GM19240 (cell line): ENCODE measurements at regions not wholly inside any gene's neighbourhood (a gene's known extent, or its start where the extent isn't known, plus 50 kb on each side); places are given as distances from the start of the nearest gene placed in this dataset.

Experiments
- DNase-seq: peaks from one replicate; pipeline ENCODE4 v3.0.0; 2011; ENCODE audit warnings: low spot score; ENCODE audit not compliant: insufficient read length

DNA sequence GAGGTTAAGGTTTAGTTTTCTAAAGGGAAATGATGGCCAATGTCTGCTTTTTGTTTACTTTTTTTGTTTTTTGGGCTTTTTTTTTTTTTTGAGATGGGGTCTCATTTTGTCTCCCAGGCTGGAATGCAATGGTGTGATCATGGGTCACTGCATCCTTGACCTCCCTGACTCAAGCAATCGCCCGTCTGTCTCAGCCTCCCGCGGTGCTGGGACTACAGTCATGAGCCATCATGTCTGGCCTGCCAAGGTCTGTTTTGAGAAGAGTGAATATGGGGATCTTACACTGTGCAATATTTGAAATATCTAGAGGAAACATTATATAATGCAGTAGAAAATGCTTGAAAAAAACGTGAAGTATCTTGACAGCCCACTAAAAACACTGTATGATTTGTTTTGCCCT lies 162.5 kb downstream of the GASK1B start:
- no peak for DNase-seq

- DNase-seq, result no peak
Measured at GRCh38 chr4:158008551-158009218, 164.1 kb downstream of the GASK1B start.

- no peak for DNase-seq
Measured at GRCh38 chr4:158007566-158007965, 165.3 kb downstream of the GASK1B start.

- no peak for DNase-seq
Measured at GRCh38 chr4:158006990-158007389, 165.8 kb downstream of the GASK1B start.

GRCh38 chr4:158005021-158005420 lies 167.8 kb downstream of the GASK1B start:
- no peak for DNase-seq

GRCh38 chr4:158004101-158004500 lies 168.7 kb downstream of the GASK1B start:
- DNase-seq, result no peak

DNA sequence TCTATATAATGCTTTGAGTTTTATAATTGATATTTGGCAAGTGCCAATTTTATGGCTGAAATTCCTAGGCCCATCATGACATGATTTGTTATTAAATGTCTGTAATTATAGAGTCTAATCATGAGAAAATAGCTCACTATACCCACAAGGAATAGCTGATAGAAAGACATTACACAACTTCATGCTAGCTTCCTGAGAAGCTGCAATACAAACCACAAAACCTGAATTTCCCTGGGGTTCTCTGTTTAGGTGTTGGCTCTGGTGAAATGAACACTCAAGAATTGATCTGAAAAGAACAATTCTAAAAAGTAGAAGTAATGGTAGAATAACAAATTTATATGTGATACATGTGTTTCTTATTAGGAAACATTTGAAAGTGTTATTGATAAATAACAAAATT lies 169.6 kb downstream of the GASK1B start:
- no peak for DNase-seq

DNA sequence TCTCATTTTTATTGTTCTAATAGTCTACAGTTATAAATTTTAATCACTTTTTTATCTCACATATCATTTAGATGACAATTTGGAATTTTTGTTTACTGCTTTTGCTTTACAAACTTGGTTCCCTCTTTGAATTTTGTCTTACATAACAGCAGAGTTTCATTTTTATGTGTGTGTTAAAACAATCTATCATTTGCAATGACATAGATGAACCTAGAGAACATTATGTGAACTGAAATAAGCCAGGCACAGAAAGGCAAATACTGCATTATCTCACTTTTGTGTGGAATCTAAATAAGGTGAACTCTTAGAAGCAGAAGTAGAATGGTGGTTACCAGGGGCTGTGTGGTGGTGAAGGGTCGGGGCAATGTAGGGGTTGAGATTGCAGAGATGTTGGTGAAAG lies 170.7 kb downstream of the GASK1B start:
- DNase-seq, result no peak

DNA sequence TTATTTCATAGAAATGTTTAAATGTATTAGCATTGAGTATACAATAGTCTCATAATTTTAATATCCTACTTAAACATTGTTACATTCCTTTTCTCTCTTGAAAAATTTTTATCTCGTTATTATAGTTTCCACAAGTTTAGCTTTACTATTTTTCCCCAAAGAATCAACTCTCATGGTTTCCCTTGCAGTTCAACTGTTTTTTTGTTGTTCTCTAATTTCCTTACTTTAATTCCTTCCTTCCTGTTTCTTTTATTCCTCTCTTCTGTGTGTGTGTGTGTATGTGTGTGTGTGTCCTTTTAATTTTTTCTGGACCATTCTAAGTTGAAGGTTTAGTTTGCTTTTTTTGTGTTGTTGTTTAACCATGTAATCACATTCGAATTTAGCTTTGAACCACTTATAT lies 171.1 kb downstream of the GASK1B start:
- DNase-seq, result no peak

- no peak for DNase-seq
Measured at GRCh38 chr4:157999723-158000122, 173.1 kb downstream of the GASK1B start.

GRCh38 chr4:157997296-157997695 lies 175.5 kb downstream of the GASK1B start:
- no peak for DNase-seq

DNA sequence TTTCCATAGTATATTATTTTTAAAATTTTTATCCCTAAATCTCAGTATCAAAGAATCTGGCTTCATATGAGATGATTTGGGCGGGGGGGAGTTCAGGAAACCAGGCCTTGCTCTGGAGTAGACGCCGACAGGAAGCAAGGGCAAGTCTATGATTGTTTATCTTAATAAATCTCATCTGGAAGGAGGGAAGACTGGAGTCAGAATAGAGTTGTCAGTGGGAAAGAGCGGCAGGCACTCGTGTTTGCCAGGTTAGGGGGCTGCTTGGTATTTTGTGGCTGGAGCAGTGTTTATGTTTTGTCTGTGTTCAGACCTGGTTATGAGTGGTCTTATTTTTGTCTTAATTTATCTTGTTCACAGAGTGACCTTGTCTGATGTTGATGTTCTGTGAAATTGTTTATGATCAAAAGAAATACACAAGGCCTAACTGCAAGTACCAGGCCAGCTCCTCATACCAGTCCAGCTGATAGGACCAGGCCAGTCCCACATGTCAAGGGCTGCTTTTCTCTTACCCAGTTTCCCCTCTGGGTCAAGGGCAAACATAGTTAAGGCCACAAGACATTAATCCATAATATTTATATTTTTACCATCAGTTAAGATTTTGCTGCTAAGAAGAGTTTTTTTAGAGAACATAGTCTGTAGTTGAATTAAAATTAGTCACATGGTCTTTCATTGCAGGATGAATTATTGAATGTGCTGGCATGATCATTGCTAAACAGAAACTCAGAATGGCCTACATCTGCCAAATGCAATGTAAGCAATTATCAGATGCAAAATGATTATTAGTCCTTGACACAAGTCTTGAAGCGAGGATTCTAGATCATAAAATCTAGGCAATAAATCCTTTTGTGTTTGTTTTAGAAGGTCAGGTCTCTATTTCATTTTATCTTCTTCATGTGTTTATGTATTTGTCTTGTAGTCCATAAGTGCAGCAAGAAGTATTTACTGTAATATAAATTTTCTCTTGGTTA lies 176.5 kb downstream of the GASK1B start:
- no peak for DNase-seq

GRCh38 chr4:157994863-157995262 lies 178.0 kb downstream of the GASK1B start:
- no peak for DNase-seq

DNA sequence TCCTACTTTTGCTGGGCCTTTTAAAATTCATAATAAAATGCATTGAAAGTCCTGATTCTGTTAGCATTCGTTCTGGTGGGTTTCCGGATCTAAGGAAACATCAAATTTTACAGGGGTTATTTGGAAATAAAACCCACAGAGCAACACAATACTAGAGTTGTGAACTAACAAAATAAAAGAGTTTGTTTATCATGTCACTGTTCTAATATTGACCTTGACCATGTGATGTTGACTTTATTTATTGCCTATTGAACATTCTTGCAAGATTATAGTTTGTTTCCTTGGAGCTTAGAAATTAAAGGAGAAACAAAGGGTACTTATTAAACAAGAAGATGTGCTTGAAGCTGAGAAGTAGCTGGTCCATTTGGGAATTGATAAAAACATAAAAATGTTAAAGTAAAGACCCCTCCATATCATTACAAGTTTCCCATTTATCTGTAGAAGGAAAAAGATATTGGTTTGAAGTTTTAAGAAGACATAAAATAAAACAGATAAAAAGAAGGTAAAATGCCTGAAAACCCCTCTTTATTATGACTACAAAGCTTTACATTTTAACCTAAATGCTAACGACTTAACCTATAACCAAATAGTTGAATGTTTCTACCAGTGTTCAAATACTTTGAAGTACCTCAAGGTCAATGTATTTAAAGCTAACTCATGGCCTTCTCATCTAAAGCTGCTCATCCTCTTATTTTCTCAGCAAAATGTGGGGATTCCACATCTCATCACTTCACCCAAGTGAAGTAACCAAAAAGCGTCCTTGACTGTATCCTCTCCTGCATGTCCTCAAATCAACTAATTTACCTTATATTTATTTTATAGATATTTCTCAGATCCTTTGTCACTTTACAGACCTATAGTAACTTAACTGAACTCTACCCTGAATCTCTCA lies 179.6 kb downstream of the GASK1B start:
- DNase-seq, result no peak

- DNase-seq, result no peak
Measured at GRCh38 chr4:157992038-157992705, 180.7 kb downstream of the GASK1B start.

DNA sequence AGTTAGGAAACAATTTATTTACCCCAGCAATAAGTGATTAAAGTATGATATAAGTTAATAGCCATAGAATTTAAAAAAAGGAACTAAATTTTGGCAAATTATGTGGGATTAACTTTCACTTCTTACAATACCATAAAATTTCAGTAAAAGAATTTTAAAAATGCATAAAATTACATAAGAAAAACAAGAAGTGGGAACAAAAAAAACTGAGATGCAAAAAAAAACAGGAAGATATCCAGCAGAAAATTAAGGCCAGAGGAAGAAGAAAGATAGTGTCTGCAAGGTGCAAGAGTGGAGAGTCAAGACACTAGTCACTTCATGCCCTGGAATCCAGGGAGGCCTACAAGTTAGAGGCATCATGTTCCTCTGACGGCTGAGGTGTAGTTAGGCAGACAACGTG lies 184.2 kb downstream of the GASK1B start:
- DNase-seq, result no peak

GRCh38 chr4:157984285-157984911 lies 188.4 kb downstream of the GASK1B start:
- DNase-seq, result no peak

- DNase-seq, result no peak
Measured at GRCh38 chr4:157983300-157983699, 189.5 kb downstream of the GASK1B start.

DNA sequence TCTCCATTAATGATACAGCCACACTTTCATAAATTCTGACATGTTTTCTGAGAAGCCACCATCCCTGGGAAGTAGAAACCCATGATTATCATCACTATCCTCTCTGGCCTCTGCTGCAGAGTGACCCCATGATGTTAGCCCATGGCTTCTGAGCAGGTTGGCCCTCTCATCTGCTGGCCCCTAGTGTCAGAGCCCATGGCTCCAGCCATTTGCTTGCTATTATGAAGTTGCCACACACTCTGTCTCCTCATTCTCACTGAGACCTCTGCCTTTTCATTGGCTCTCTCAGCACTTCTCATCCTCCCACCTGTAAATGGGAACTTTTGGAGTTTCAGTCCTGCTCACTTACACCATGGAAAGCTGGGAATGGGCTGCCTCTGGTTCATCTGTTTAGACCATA lies 192.7 kb downstream of the GASK1B start:
- no peak for DNase-seq

DNA sequence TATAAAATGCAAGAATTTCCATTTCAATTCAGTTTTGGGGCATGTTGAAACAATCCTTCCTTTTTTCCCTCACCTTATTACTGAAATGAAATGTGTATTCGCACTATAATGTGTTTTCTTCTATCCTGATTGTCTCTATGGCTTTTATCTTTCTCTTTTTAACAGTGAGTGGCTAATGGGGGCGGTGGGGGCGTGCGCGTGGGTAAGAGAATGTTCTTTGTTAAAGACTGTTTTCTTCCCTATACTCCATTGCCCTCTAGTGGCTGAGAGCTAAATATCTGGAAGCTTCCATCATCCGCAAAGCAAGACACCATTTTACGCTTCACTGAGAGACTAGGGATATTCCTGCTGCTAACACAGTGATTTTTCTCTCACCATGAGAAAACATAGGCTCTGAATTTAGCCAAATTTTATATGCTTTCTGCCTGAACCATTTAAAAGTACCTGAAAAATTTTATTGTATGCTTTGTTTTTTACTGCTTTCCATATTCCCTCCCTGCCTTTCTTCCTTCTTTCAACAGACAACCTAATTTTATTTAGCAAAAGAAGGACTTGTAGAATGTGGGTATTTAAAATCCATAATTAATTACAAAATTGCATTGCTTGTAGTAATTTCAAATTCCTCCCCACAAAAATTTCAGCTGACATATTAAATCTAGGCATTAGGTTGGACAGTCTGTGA lies 194.0 kb downstream of the GASK1B start:
- DNase-seq, result peak; percentile 9
